H1 (cell line): ENCODE measurements at regions not wholly inside any gene's neighbourhood (a gene's known extent, or its start where the extent isn't known, plus 50 kb on each side); places are given as distances from the start of the nearest gene placed in this dataset.

Experiments
- CTCF ChIA-PET: fragments of 300-600 bp; sonication (Branson Sonifier 250); formaldehyde crosslinking; loops from one replicate; lab custom pipeline; 2021; ENCODE audit not compliant: partially characterized antibody; lab: Charles Lee
- POLR2A ChIA-PET: fragments of 300-600 bp; sonication (Branson Sonifier 250); formaldehyde crosslinking; loops from one replicate; lab custom pipeline; 2021; ENCODE audit warnings: inconsistent platforms; ENCODE audit not compliant: partially characterized antibody; lab: Charles Lee
- DNase-seq, 2 experiments: peaks; one replicate each; pipeline versions ENCODE4 v3.0.0 to v3.0.0-alpha.2; 2010 to 2022; ENCODE audit warnings: low spot score in 2 of 2, low read depth in 1 of 2, mixed read lengths in 1 of 2
- FAIRE-seq: peaks from 2 replicates; lab custom pipeline; 2011; peaks lifted over from hg19 to GRCh38; lab: Jason Lieb, UNC
- H2AFZ ChIP-seq: 2 replicates; pipeline ENCODE4 v1.8.1; 2012; ENCODE audit warnings: low read length, inconsistent platforms
- H2AK5ac ChIP-seq: 2 replicates; pipeline ENCODE4 v1.6.1; 2013; ENCODE audit warnings: low read depth, low read length
- H2BK120ac ChIP-seq: replicated peaks from 2 replicates; pipeline ENCODE3; 2013; ENCODE audit warnings: low read depth, low read length, inconsistent platforms
- H2BK12ac ChIP-seq: 2 replicates; pipeline ENCODE4 v1.6.1; 2013; ENCODE audit warnings: low read depth, low read length
- H2BK15ac ChIP-seq: 2 replicates; pipeline ENCODE4 v1.6.1; 2013; ENCODE audit warnings: low read length
- H2BK20ac ChIP-seq: 2 replicates; pipeline ENCODE4 v1.6.1; 2013; ENCODE audit warnings: low read length
- H2BK5ac ChIP-seq: 2 replicates; pipeline ENCODE4 v1.6.1; 2013; ENCODE audit warnings: low read depth, low read length
- H3K14ac ChIP-seq: 2 replicates; pipeline ENCODE4 v1.6.1; 2013; ENCODE audit warnings: inconsistent platforms; ENCODE audit not compliant: insufficient read length
- H3K18ac ChIP-seq: 2 replicates; pipeline ENCODE4 v1.6.1; 2013; ENCODE audit warnings: low read length; ENCODE audit errors: extremely low read depth
- H3K23ac ChIP-seq: 2 replicates; pipeline ENCODE4 v1.6.1; 2013; ENCODE audit warnings: inconsistent platforms; ENCODE audit not compliant: insufficient read length
- H3K23me2 ChIP-seq: 2 replicates; pipeline ENCODE4 v1.6.1; 2013; ENCODE audit warnings: low read depth, low read length
- H3K27ac ChIP-seq: 2 replicates; pipeline ENCODE4 v1.6.1; 2011; ENCODE audit warnings: low read depth, low read length, inconsistent platforms
- H3K27me3 ChIP-seq, 4 experiments: replicated peaks in 1 of 4; 1 replicate in 1 of 4; 2 replicates in 3 of 4; pipeline versions ENCODE4 v1.6.1 to v1.8.1; 2011 to 2013; ENCODE audit warnings: low read length in 3 of 4, mild to moderate bottlenecking in 3 of 4, inconsistent platforms in 2 of 4, mixed read lengths in 2 of 4, moderate library complexity in 1 of 4; ENCODE audit not compliant: control insufficient read depth in 3 of 4, insufficient read depth in 3 of 4; ENCODE audit errors: extremely low read depth in 1 of 4
- H3K36me3 ChIP-seq, 4 experiments: 2 replicates each; pipeline versions ENCODE4 v1.6.1 to v1.8.1; 2011 to 2013; ENCODE audit warnings: mild to moderate bottlenecking in 4 of 4, low read length in 3 of 4, moderate library complexity in 2 of 4, control low read depth in 1 of 4, inconsistent platforms in 1 of 4; ENCODE audit not compliant: insufficient read depth in 4 of 4, control insufficient read depth in 2 of 4
- H3K4ac ChIP-seq: replicated peaks from 2 replicates; pipeline ENCODE3; 2013; ENCODE audit warnings: low read length, low read depth, mixed read lengths, inconsistent platforms; ENCODE audit not compliant: insufficient read length
- H3K4me1 ChIP-seq, 4 experiments: replicated peaks in 1 of 4; 1 replicate in 1 of 4; 2 replicates in 3 of 4; pipeline versions ENCODE4 v1.6.1 to v1.8.1; 2011 to 2013; ENCODE audit warnings: low read length in 3 of 4, inconsistent platforms in 2 of 4, mixed read lengths in 1 of 4; ENCODE audit not compliant: insufficient read depth in 4 of 4, control insufficient read depth in 3 of 4
- H3K4me2 ChIP-seq, 2 experiments: 2 replicates each; pipeline versions ENCODE4 v1.6.1 to v1.8.1; 2011 to 2013; ENCODE audit warnings: low read depth in 2 of 2, low read length in 2 of 2, control low read depth in 1 of 2, inconsistent platforms in 1 of 2, mild to moderate bottlenecking in 1 of 2; ENCODE audit not compliant: insufficient read depth in 1 of 2
- H3K4me3 ChIP-seq, 4 experiments: fragments of 200-600, 300-600 bp in 1 of 4; sonication (generic), shearing (Covaris generic), sonication (Bioruptor Twin) in 1 of 4; 2 replicates each; pipeline versions ENCODE4 v1.5.1 to v1.8.1; 2011 to 2016; ENCODE audit warnings: low read length in 4 of 4, low read depth in 3 of 4, control low read depth in 2 of 4, inconsistent platforms in 2 of 4, mild to moderate bottlenecking in 2 of 4, mixed read lengths in 1 of 4, moderate library complexity in 1 of 4; ENCODE audit not compliant: insufficient read depth in 2 of 4; ENCODE audit errors: extremely low read depth in 1 of 4
- H3K56ac ChIP-seq: replicated peaks from 2 replicates; pipeline ENCODE3; 2013; ENCODE audit warnings: low read depth, mild to moderate bottlenecking, mixed read lengths, low read length, inconsistent platforms; ENCODE audit not compliant: insufficient read length
- H3K79me1 ChIP-seq: 2 replicates; pipeline ENCODE4 v1.6.1; 2013; ENCODE audit warnings: low read depth, low read length, control low read depth
- H3K79me2 ChIP-seq, 2 experiments: 2 replicates each; pipeline versions ENCODE4 v1.6.1 to v1.8.1; 2012 to 2013; ENCODE audit warnings: low read length in 2 of 2, mild to moderate bottlenecking in 2 of 2, inconsistent platforms in 1 of 2; ENCODE audit not compliant: insufficient read depth in 2 of 2, control insufficient read depth in 1 of 2
- H3K9ac ChIP-seq, 4 experiments: replicated peaks in 1 of 4; 1 replicate in 1 of 4; 2 replicates in 3 of 4; pipeline versions ENCODE4 v1.6.1 to v1.8.1; 2011 to 2013; ENCODE audit warnings: low read depth in 3 of 4, low read length in 3 of 4, control low read depth in 2 of 4, mild to moderate bottlenecking in 2 of 4, moderate library complexity in 2 of 4, inconsistent platforms in 1 of 4; ENCODE audit errors: extremely low read depth in 1 of 4
- H3K9me3 ChIP-seq, 2 experiments: 2 replicates each; pipeline versions ENCODE4 v1.6.1 to v1.8.1; 2012 to 2013; ENCODE audit warnings: mild to moderate bottlenecking in 2 of 2, moderate library complexity in 2 of 2, control low read depth in 1 of 2, inconsistent platforms in 1 of 2, low read depth in 1 of 2, low read length in 1 of 2, mixed read lengths in 1 of 2; ENCODE audit not compliant: insufficient read depth in 2 of 2
- H4K20me1 ChIP-seq, 2 experiments: replicated peaks in 1 of 2; 2 replicates each; pipeline versions ENCODE3 to v1.8.1; 2011 to 2013; ENCODE audit warnings: inconsistent platforms in 2 of 2, low read length in 2 of 2, mild to moderate bottlenecking in 1 of 2; ENCODE audit not compliant: insufficient read depth in 2 of 2, control insufficient read depth in 1 of 2
- H4K5ac ChIP-seq: 2 replicates; pipeline ENCODE4 v1.6.1; 2013; ENCODE audit warnings: low read length, low read depth, mixed read lengths, inconsistent platforms; ENCODE audit not compliant: insufficient read length
- H4K8ac ChIP-seq: 2 replicates; pipeline ENCODE4 v1.8.0; 2013; ENCODE audit warnings: mild to moderate bottlenecking, moderate library complexity, low read length, inconsistent platforms; ENCODE audit not compliant: insufficient read depth; ENCODE audit errors: extremely low read depth
- H4K91ac ChIP-seq: replicated peaks from 2 replicates; pipeline ENCODE3; 2013; ENCODE audit warnings: low read length, mixed read lengths, inconsistent platforms; ENCODE audit not compliant: insufficient read length
- CBX8 ChIP-seq: fragments of 300-800, 300-1000 bp; sonication (generic); IDR thresholded peaks from 2 replicates; pipeline ENCODE4 v1.7.1; 2016; ENCODE audit warnings: low read depth, low read length, borderline replicate concordance
- KDM1A ChIP-seq: fragments of 200-600, 300-600 bp; sonication (generic); IDR thresholded peaks from 2 replicates; pipeline ENCODE4 v1.7.1; 2016; ENCODE audit warnings: mild to moderate bottlenecking, low read length, borderline replicate concordance
- NANOG ChIP-seq: IDR thresholded peaks from 2 replicates; pipeline ENCODE4 v1.6.1; 2011; ENCODE audit warnings: low read length, low read depth, mild to moderate bottlenecking, inconsistent platforms; ENCODE audit not compliant: insufficient read depth, poor library complexity, severe bottlenecking
- SIN3A ChIP-seq, 2 experiments: IDR thresholded peaks in 1 of 2; conservative IDR thresholded peaks in 1 of 2; 2 replicates each; pipeline ENCODE4 v1.6.1; 2011 to 2012; ENCODE audit warnings: low read length in 2 of 2, improper control_type of control experiment in 1 of 2, low read depth in 1 of 2, mild to moderate bottlenecking in 1 of 2
- WGBS, 2 experiments: shearing (Covaris generic) in 1 of 2; methylation state at CpG; one replicate each; pipeline versions ENCODE4 v1.1.6 to v1.1.7; 2013 to 2015; ENCODE audit warnings: low lambda C conversion rate in 2 of 2, mixed read lengths in 2 of 2, inconsistent platforms in 1 of 2, low coverage in 1 of 2, missing lambda C conversion rate in 1 of 2; ENCODE audit not compliant: insufficient replicate concordance in 2 of 2, insufficient coverage in 1 of 2, insufficient read length in 1 of 2; ENCODE audit errors: extremely low coverage in 1 of 2, missing lambda C conversion rate in 1 of 2; 5-methylcytosine and 5-hydroxymethylcytosine counted together

- Histone ChIP-seq H2BK120ac (no peak overlapping the region), H2BK20ac (no peak overlapping the region), H3K27ac (no peak overlapping the region), H3K4me2 (no peak overlapping the region), H4K20me1 (no peaks in the 10 kb centered on the region), H3K23ac (no peak overlapping the region), H3K23me2 (no peaks in the 10 kb centered on the region), H2AFZ (no peak overlapping the region), H3K4me3 (no peak overlapping the region), H4K91ac (no peak overlapping the region), H3K9ac (no peak overlapping the region), H3K14ac (no peak overlapping the region), H4K5ac (no peak overlapping the region), H2BK5ac (no peak overlapping the region), H2AK5ac (no peak overlapping the region), H3K27me3 (no peaks in the 10 kb centered on the region), H3K18ac (no peak overlapping the region), H3K9me3 (no peaks in the 10 kb centered on the region), H3K36me3 (no peaks in the 10 kb centered on the region), H2BK15ac (no peak overlapping the region), H3K4me1 (no peaks in the 10 kb centered on the region), H4K8ac (no peak overlapping the region), H3K56ac (no peak overlapping the region), H2BK12ac (no peak overlapping the region), H3K4ac (no peak overlapping the region), H3K79me1 (no peaks in the 10 kb centered on the region), H3K79me2 (no peaks in the 10 kb centered on the region)
- FAIRE-seq (no peak), DNase-seq (no peak)
- CTCF ChIA-PET, result interaction anchor here (0.6 kb wide), 1 partner anchor 41 kb away, joined by 3 read pairs; no protein-coding TSS in a partner anchor
- POLR2A ChIA-PET, result no interaction called here
- WGBS, 2 experiments, result 100% methylated on average over 3 of the region's 3 CpGs; no CpG with 5 or more reads in 1 of the 2 experiments
- no peak for TF ChIP-seq KDM1A
- TF ChIP-seq NANOG, result no peak
- TF ChIP-seq CBX8, result no peak
- no peak for TF ChIP-seq SIN3A (conservative IDR thresholded peaks at IDR 0.05 in 1 of 2, IDR thresholded peaks at IDR 0.05 in 1 of 2; ENCODE audit: low read depth in 1 of 2, low read length in 2 of 2)
Observed at GRCh38 chr14:86334355-86334754, 804.4 kb downstream of the FLRT2 start.
